GM12875 (cell line): ENCODE measurements at regions not wholly inside any gene's neighbourhood (a gene's known extent, or its start where the extent isn't known, plus 50 kb on each side); places are given as distances from the start of the nearest gene placed in this dataset.

ENCODE experiments used
- H3K4me3 ChIP-seq: one replicate; pipeline ENCODE4 v1.5.1; 2011; ENCODE audit warnings: low read depth, low read length, control low read depth
- CTCF ChIP-seq: IDR thresholded peaks from 2 replicates; pipeline ENCODE4 v1.5.1; 2011; ENCODE audit warnings: low read depth, mild to moderate bottlenecking, control low read depth, inconsistent platforms, low read length, moderate library complexity, borderline replicate concordance; ENCODE audit not compliant: insufficient read depth

GRCh38 chr5:57676222-57677098 is 193.8 kb upstream of the ACTBL2 start:
- no peak for TF ChIP-seq CTCF
- no peak overlapping the region for H3K4me3 ChIP-seq

DNA sequence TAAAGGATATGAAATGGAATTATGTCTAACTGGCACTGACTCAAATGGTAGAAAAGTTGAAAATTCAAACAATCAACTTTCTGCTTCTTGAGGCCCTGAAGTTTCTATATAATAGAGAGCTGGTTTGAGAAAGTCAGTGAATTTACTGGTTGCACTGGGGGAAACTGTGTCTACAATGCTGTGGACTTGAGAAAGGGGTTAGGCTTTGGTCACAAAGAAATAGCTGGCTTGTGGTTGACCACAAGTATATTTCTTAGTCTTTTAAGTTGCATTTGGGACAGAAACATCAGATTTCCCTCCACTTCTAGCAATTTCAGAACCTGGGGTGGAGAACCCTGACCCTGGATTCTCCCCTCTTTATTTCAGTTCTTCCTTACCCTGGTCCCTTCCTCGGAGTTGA is 192.6 kb upstream of the ACTBL2 start:
- TF ChIP-seq CTCF: no peak
- H3K4me3 ChIP-seq: no peak overlapping the region

DNA sequence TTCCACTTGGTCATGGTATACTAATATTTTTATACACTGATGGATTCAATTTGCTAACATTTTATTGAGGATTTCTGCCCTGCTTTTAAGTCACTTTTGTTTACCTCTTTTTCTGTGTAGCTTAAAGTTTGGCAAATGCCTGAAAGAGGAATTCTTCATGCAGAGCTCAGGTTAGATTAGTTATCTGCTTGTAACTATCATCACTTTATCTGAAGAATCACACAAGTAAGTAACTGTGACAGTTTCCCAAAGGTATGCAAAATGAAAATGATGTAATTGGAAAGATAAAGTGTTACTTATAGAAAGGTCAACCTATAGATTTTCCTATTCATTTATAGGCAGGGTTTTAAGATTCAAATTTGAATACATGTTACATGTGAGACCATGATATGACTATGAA is 188.8 kb upstream of the ACTBL2 start:
- no peak overlapping the region for H3K4me3 ChIP-seq
- TF ChIP-seq CTCF: no peak

- no peak for TF ChIP-seq CTCF
- H3K4me3 ChIP-seq: no peak overlapping the region
Measured at GRCh38 chr5:57666582-57666981, 184.0 kb upstream of the ACTBL2 start.

DNA sequence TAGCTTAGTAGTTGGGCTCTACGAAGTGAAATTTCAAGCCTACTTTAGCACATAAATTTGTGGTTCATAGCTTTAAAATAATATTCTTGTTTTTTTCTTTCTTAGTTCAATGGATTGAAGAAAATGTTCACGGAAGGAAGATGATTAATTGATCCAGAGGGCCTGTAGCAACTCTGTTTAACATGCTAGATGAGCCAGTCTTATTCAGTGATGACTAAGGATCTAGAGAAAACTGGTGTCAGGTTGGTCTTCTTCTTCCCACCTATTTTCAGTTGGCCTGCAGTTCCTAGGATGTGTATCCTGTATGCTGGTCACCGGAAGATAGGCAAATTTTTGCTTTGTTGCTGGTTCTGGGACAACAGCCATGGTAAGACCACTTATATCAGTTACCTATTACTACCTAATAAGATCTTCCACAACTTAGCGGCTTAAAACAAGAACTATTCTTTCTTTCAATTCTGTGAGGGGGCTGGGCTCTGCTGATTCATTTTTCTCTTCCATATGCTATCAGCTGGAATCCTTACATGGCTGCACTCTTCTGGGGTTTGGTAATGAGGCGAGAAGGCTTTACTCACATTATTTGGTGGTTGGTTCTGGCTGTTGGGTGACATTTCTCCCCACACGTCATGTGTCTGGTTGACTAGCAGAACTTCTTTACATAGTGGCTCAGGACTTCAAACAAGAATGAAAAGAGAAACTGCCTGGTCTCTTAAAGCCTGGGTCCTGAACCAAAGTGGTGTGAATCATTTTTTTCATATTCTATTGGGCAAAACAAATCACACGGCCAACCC is 182.7 kb upstream of the ACTBL2 start:
- no peak for TF ChIP-seq CTCF
- no peak overlapping the region for H3K4me3 ChIP-seq

GRCh38 chr5:57664700-57665099 is 182.1 kb upstream of the ACTBL2 start:
- TF ChIP-seq CTCF: no peak
- H3K4me3 ChIP-seq: no peak overlapping the region
